Esophagus muscularis mucosa (tissue), 4 donors: ENCODE measurements at regions not wholly inside any gene's neighbourhood (a gene's known extent, or its start where the extent isn't known, plus 50 kb on each side); places are given as distances from the start of the nearest gene placed in this dataset.

Source experiments
- DNase-seq: peaks from one replicate; pipeline ENCODE4 v3.0.0-alpha.2; 2017; ENCODE audit errors: extremely low spot score
- H3K27ac ChIP-seq, 4 donors: fragments of 200-600 bp; sonication (generic); replicated peaks in 1 of 4; 1 replicate in 3 of 4; 2 replicates in 1 of 4; pipeline ENCODE4 v1.5.1; 2016 to 2019; ENCODE audit warnings: mild to moderate bottlenecking in 1 of 4
- H3K27me3 ChIP-seq, 4 donors: fragments of 200-600 bp; sonication (generic); one replicate each; pipeline versions ENCODE4 v1.5.1 to v1.6.0; 2016 to 2019
- H3K36me3 ChIP-seq, 4 donors: fragments of 200-600 bp; sonication (generic); one replicate each; pipeline ENCODE4 v1.5.1; 2016 to 2019
- H3K4me1 ChIP-seq, 4 donors: fragments of 200-600 bp; sonication (generic); one replicate each; pipeline ENCODE4 v1.5.1; 2016 to 2019
- H3K4me3 ChIP-seq, 4 donors: fragments of 200-600 bp; sonication (generic); 1 replicate in 2 of 4; 2 replicates in 2 of 4; pipeline ENCODE4 v1.5.1; 2016 to 2019; ENCODE audit warnings: mild to moderate bottlenecking in 4 of 4, moderate library complexity in 1 of 4
- H3K9me3 ChIP-seq, 4 donors: fragments of 200-600 bp; sonication (generic); 1 replicate in 3 of 4; 2 replicates in 1 of 4; pipeline ENCODE4 v1.5.1; 2016 to 2019
- CTCF ChIP-seq, 3 experiments: fragments of 200-600 bp in 2 of 3; fragments of 450-650 bp in 1 of 3; sonication (generic) in 2 of 3; IDR thresholded peaks; one replicate each; pipeline ENCODE4 v1.5.1; 2017 to 2019; ENCODE audit warnings: antibody characterized with exemption in 3 of 3, mild to moderate bottlenecking in 2 of 3, moderate library complexity in 1 of 3
- EP300 ChIP-seq: sonication (generic); formaldehyde crosslinking; IDR thresholded peaks from one replicate; pipeline ENCODE4 v1.6.1; 2017; ENCODE audit warnings: antibody characterized with exemption
- POLR2A ChIP-seq: fragments of 450-650 bp; IDR thresholded peaks from one replicate; pipeline ENCODE4 v1.6.1; 2017; ENCODE audit warnings: antibody characterized with exemption, moderate library complexity, mild to moderate bottlenecking, low read depth
- POLR2AphosphoS5 ChIP-seq, 2 donors: sonication (generic); formaldehyde crosslinking; IDR thresholded peaks; one replicate each; pipeline ENCODE4 v1.6.1; 2017; ENCODE audit warnings: antibody characterized with exemption in 2 of 2
- WGBS: methylation state at CpG from one replicate; pipeline ENCODE4 v1.1.5; 2018; 5-methylcytosine and 5-hydroxymethylcytosine counted together
- intact Hi-C: fragments of 100-400 bp; cut with DNase I; formaldehyde crosslinking; loops from one replicate; pipeline ENCODE4 v1.15.1; 2023

DNA sequence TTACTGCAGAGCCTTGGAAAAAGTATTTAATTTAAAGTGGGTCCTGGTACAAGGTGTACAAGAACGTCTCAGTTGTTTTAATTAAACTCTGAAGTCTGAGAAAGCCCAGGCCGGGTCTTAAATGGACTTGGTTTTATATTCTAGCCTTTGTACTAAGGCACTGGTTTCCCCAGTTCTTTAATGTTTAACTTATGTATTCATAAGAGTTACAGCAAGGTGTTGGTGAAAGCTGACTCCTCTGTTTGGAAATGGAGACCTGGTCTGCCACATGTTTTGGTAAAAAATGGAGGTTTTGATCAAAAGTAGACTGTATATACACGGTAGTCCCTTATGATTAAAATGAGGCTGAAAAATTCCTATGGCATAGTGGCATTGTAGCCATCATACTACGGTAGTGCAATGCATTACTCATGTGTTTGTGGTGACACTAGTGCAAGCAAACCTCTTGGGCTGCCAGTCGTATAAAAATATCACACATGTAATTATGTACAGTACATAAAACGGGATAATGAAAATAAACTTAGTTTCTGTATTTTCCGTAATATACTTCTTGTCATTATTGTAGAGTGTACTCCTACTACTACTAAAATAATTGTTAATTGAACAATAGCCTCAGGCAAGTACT lies 883.4 kb upstream of the SPRY2 start:
- WGBS = 73% methylated on average over 7 of the region's 7 CpGs
- no peak for TF ChIP-seq CTCF (IDR thresholded peaks at IDR 0.05)
- Histone ChIP-seq H3K27ac (no peak overlapping the region), H3K36me3 (no peaks in the 10 kb centered on the region), H3K4me1 (no peaks in the 10 kb centered on the region), H3K27me3 (no peaks in the 10 kb centered on the region), H3K4me3 (no peak overlapping the region), H3K9me3 (no peaks in the 10 kb centered on the region)
- intact Hi-C loops = no loop called here
- DNase-seq = no peak

- Histone ChIP-seq H3K27me3 (no peaks in the 10 kb centered on the region), H3K4me1 (no peaks in the 10 kb centered on the region), H3K36me3 (no peaks in the 10 kb centered on the region), H3K9me3 (no peaks in the 10 kb centered on the region), H3K27ac (no peak overlapping the region), H3K4me3 (no peak overlapping the region)
- DNase-seq = no peak
- intact Hi-C loops = no loop called here
- WGBS = 55% methylated on average over 6 of the region's 6 CpGs
- TF ChIP-seq EP300 (no peak), POLR2A (no peak), POLR2AphosphoS5 (IDR thresholded peaks at IDR 0.05) (no peak), CTCF (IDR thresholded peaks at IDR 0.05) (no peak)
These were observed 882.9 kb upstream of the SPRY2 start for GRCh38 chr13:81223778-81224177.

DNA sequence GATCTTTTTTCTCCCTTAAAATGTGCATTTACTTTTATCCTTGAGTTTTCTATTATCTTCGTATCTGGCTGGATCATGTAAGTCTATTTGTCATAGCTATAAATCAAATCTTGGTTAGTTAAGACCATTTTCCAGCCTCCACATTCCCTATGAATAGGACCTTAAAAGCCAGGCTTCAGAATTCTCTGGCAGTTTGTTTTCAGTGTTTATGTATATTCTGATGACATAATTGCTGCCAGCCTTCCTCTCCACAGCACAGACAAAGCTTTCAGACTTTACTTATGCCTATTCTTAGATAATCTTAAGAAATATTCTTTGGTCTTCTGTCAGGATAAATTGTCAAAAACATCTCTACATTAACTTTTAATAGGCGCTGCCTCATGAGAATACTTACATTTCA lies 870.8 kb upstream of the SPRY2 start:
- Histone ChIP-seq H3K4me1 (no peaks in the 10 kb centered on the region), H3K9me3 (no peaks in the 10 kb centered on the region), H3K27ac (no peak overlapping the region), H3K36me3 (no peaks in the 10 kb centered on the region), H3K27me3 (no peaks in the 10 kb centered on the region), H3K4me3 (no peak overlapping the region)
- 74% methylated on average over 2 of the region's 2 CpGs for WGBS
- no peak for DNase-seq
- intact Hi-C loops = no loop called here
- no peak for TF ChIP-seq POLR2A
- TF ChIP-seq POLR2AphosphoS5 (IDR thresholded peaks at IDR 0.05) = no peak

- DNase-seq = no peak
- 46% methylated on average over 3 of the region's 3 CpGs for WGBS
- H3K9me3 ChIP-seq = no peaks in the 10 kb centered on the region
- TF ChIP-seq POLR2A = no peak
- H3K4me1 ChIP-seq = no peaks in the 10 kb centered on the region
- no peak overlapping the region for H3K27ac ChIP-seq
- H3K4me3 ChIP-seq = no peak overlapping the region
- H3K36me3 ChIP-seq = no peaks in the 10 kb centered on the region
- intact Hi-C loops = no loop called here
- H3K27me3 ChIP-seq = no peaks in the 10 kb centered on the region
These were observed 866.7 kb upstream of the SPRY2 start for GRCh38 chr13:81207636-81208035.

DNA sequence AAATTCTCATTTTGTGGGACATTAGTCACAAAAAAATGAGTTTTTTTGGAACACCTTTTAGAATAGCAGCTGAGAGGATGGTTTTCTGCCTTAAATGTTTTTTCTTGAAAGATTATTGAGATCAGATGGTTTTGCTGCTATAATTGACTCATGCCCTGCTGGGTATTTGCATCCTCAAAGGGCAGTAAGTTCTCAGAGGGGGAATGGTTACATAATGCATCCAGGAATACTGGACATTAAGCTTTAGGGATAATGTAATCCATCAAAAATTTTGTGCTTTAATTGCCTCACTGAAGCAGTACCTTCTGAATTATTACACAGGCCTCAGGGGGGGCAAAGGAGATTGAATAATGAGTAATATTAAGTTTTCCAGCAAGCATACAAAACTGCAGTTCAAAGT lies 866.3 kb upstream of the SPRY2 start:
- H3K27me3 ChIP-seq = no peaks in the 10 kb centered on the region
- no peak for DNase-seq
- H3K27ac ChIP-seq = no peak overlapping the region
- TF ChIP-seq EP300 = no peak
- TF ChIP-seq POLR2AphosphoS5 (IDR thresholded peaks at IDR 0.05) = no peak
- no peak for TF ChIP-seq POLR2A
- no peak for TF ChIP-seq CTCF (IDR thresholded peaks at IDR 0.05)
- H3K4me3 ChIP-seq = no peak overlapping the region
- H3K4me1 ChIP-seq = no peaks in the 10 kb centered on the region
- intact Hi-C loops = no loop called here
- no peaks in the 10 kb centered on the region for H3K9me3 ChIP-seq
- H3K36me3 ChIP-seq = no peaks in the 10 kb centered on the region

GRCh38 chr13:81203783-81204182 lies 862.9 kb upstream of the SPRY2 start:
- no peaks in the 10 kb centered on the region for H3K27me3 ChIP-seq
- TF ChIP-seq POLR2A = no peak
- no peak for TF ChIP-seq POLR2AphosphoS5 (IDR thresholded peaks at IDR 0.05)
- TF ChIP-seq EP300 = no peak
- TF ChIP-seq CTCF (IDR thresholded peaks at IDR 0.05) = no peak
- DNase-seq = no peak
- 80% methylated on average over 1 of the region's 1 CpG for WGBS
- no peak overlapping the region for H3K4me3 ChIP-seq
- H3K27ac ChIP-seq = no peak overlapping the region
- H3K9me3 ChIP-seq = no peaks in the 10 kb centered on the region
- intact Hi-C loops = no loop called here
- H3K36me3 ChIP-seq = no peaks in the 10 kb centered on the region
- H3K4me1 ChIP-seq = no peaks in the 10 kb centered on the region
